Endothelial cell of umbilical vein (primary cell): ENCODE measurements at regions not wholly inside any gene's neighbourhood (a gene's known extent, or its start where the extent isn't known, plus 50 kb on each side); places are given as distances from the start of the nearest gene placed in this dataset.

Experiments used
- BruUV-seq: library from RNA; stranded (reverse); fragments of 400-500 nt; replicated peaks from 2 replicates; lab custom pipeline; 2021; lab: Mats Ljungman, UMichigan
- CTCF ChIA-PET: fragments of 300-600, 350-600 bp; sonication (Branson Sonifier 250); formaldehyde crosslinking; loops from one replicate; lab custom pipeline; 2021; ENCODE audit warnings: antibody characterized with exemption, inconsistent platforms; lab: Charles Lee
- POLR2A ChIA-PET: fragments of 300-600, 350-600 bp; sonication (Branson Sonifier 250); formaldehyde crosslinking; loops from one replicate; lab custom pipeline; 2021; ENCODE audit warnings: antibody characterized with exemption, inconsistent platforms; lab: Charles Lee
- DNase-seq: peaks from one replicate; pipeline ENCODE4 v3.0.0-alpha.2; 2011; ENCODE audit warnings: low read depth, low spot score
- FAIRE-seq: peaks from 2 replicates; lab custom pipeline; 2011; peaks lifted over from hg19 to GRCh38; lab: Jason Lieb, UNC
- H2AFZ ChIP-seq: 2 replicates; pipeline ENCODE4 v1.6.0; 2012; ENCODE audit warnings: low read depth, low read length, control low read depth, inconsistent platforms
- H3K27ac ChIP-seq: 2 replicates; pipeline ENCODE4 v1.5.1; 2011; ENCODE audit warnings: low read depth, mild to moderate bottlenecking, control low read depth, low read length, moderate library complexity; ENCODE audit not compliant: insufficient read depth
- H3K27me3 ChIP-seq, 2 experiments: 2 replicates each; pipeline versions ENCODE4 v1.6.0 to v1.6.1; 2011; ENCODE audit warnings: low read length in 2 of 2, mixed read lengths in 1 of 2; ENCODE audit not compliant: control insufficient read depth in 2 of 2, insufficient read depth in 2 of 2
- H3K36me3 ChIP-seq, 2 experiments: 2 replicates in 1 of 2; 3 replicates in 1 of 2; pipeline ENCODE4 v1.5.1; 2011; ENCODE audit warnings: low read length in 2 of 2, mild to moderate bottlenecking in 1 of 2, moderate library complexity in 1 of 2; ENCODE audit not compliant: control insufficient read depth in 2 of 2, insufficient read depth in 2 of 2; ENCODE audit errors: extremely low read depth in 1 of 2
- H3K4me1 ChIP-seq: 3 replicates; pipeline ENCODE4 v1.5.1; 2011; ENCODE audit warnings: mild to moderate bottlenecking, low read length; ENCODE audit not compliant: control insufficient read depth, insufficient read depth; ENCODE audit errors: extremely low read depth
- H3K4me2 ChIP-seq: 2 replicates; pipeline ENCODE4 v1.6.1; 2011; ENCODE audit warnings: low read length, control low read depth, mixed read lengths; ENCODE audit not compliant: insufficient read depth
- H3K4me3 ChIP-seq, 3 experiments: fragments of 200-600 bp in 1 of 3; sonication (generic), shearing (Covaris generic) in 1 of 3; replicated peaks in 1 of 3; 2 replicates each; pipeline ENCODE4 v1.5.1; 2011 to 2016; ENCODE audit warnings: control low read depth in 3 of 3, low read length in 3 of 3, mild to moderate bottlenecking in 2 of 3, inconsistent platforms in 1 of 3, low read depth in 1 of 3, moderate library complexity in 1 of 3; ENCODE audit not compliant: insufficient read depth in 1 of 3
- H3K79me2 ChIP-seq: 2 replicates; pipeline ENCODE4 v1.6.0; 2012; ENCODE audit warnings: low read length, inconsistent platforms; ENCODE audit not compliant: control insufficient read depth, insufficient read depth
- H3K9ac ChIP-seq: replicated peaks from 2 replicates; pipeline ENCODE3; 2011; ENCODE audit warnings: low read length, control low read depth; ENCODE audit not compliant: insufficient read depth; ENCODE audit errors: extremely low read depth
- H3K9me1 ChIP-seq: replicated peaks from 3 replicates; pipeline ENCODE4 v1.6.0; 2011; ENCODE audit warnings: mild to moderate bottlenecking, low read length; ENCODE audit not compliant: control insufficient read depth, insufficient read depth; ENCODE audit errors: extremely low read depth
- H3K9me3 ChIP-seq: replicated peaks from 2 replicates; pipeline ENCODE4 v1.5.1; 2012; ENCODE audit warnings: low read length, inconsistent platforms; ENCODE audit not compliant: control insufficient read depth, insufficient read depth
- H4K20me1 ChIP-seq: replicated peaks from 2 replicates; pipeline ENCODE3; 2011; ENCODE audit warnings: mild to moderate bottlenecking, low read length; ENCODE audit not compliant: control insufficient read depth, insufficient read depth; ENCODE audit errors: extremely low read depth
- CTCF ChIP-seq, 2 donors: IDR thresholded peaks; 1 replicate in 1 of 2; 2 replicates in 1 of 2; pipeline ENCODE4 v1.5.1; 2011; ENCODE audit warnings: low read length in 2 of 2, mild to moderate bottlenecking in 2 of 2, moderate library complexity in 2 of 2, control low read depth in 1 of 2, inconsistent platforms in 1 of 2, low read depth in 1 of 2; ENCODE audit not compliant: insufficient read depth in 1 of 2; ENCODE audit errors: extremely low read depth in 1 of 2
- EZH2 ChIP-seq: IDR thresholded peaks from 2 replicates; pipeline ENCODE4 v1.6.1; 2012; ENCODE audit warnings: borderline replicate concordance, low read depth, mild to moderate bottlenecking, moderate library complexity, low read length, inconsistent platforms; ENCODE audit not compliant: severe bottlenecking
- FOS ChIP-seq: IDR thresholded peaks from 2 replicates; pipeline ENCODE4 v1.6.1; 2011; ENCODE audit warnings: mild to moderate bottlenecking, low read length, moderate library complexity, borderline replicate concordance; ENCODE audit not compliant: insufficient read depth
- GATA2 ChIP-seq: IDR thresholded peaks from 2 replicates; pipeline ENCODE4 v1.7.0; 2011; ENCODE audit warnings: low read depth, mild to moderate bottlenecking, moderate library complexity, mixed read lengths, low read length; ENCODE audit not compliant: insufficient read length, insufficient read depth
- MAX ChIP-seq: IDR thresholded peaks from 2 replicates; pipeline ENCODE4 v1.6.1; 2011; ENCODE audit not compliant: insufficient read depth, insufficient read length
- MYC ChIP-seq: IDR thresholded peaks from one replicate; pipeline ENCODE4 v1.6.1; 2011; ENCODE audit warnings: mild to moderate bottlenecking, low read depth, low read length
- POLR2A ChIP-seq: IDR thresholded peaks from 2 replicates; pipeline ENCODE4 v1.6.1; 2012; ENCODE audit warnings: low read depth, mild to moderate bottlenecking, control low read depth, low read length
- POLR2AphosphoS5 ChIP-seq: IDR thresholded peaks from 2 replicates; pipeline ENCODE4 v1.6.1; 2012; ENCODE audit warnings: low read depth, mild to moderate bottlenecking, control low read depth, low read length, moderate library complexity; ENCODE audit not compliant: insufficient read depth
- dilution Hi-C: fragments of 300-500 bp; cut with MboI; formaldehyde crosslinking; loops from one replicate; pipeline ENCODE4 v1.15.0; 2019; ENCODE audit warnings: low sequenced_read_pairs; ENCODE audit not compliant: extremely low pct_ligation_motif_present
- intact Hi-C: fragments of 100-400 bp; cut with micrococcal nuclease; formaldehyde crosslinking; loops from one replicate; pipeline ENCODE4 v1.10.0; 2022

- Histone ChIP-seq H3K9me3 (no peaks in the 10 kb centered on the region), H3K4me1 (peaks cover 6% of the 10 kb centered on the region), H4K20me1 (no peaks in the 10 kb centered on the region), H3K36me3 (no peaks in the 10 kb centered on the region), H2AFZ (peak overlapping the region; percentile 71), H3K9me1 (no peaks in the 10 kb centered on the region), H3K27ac (no peak overlapping the region), H3K9ac (no peak overlapping the region), H3K79me2 (no peaks in the 10 kb centered on the region), H3K4me3 (no peak overlapping the region), H3K4me2 (peak overlapping the region; percentile 51), H3K27me3 (no peaks in the 10 kb centered on the region)
- DNase-seq (peak; percentile 69), FAIRE-seq (no peak)
- no TSS peak for BruUV-seq
- ChIA-PET POLR2A (no interaction called here), CTCF (interaction anchor here (1.9 kb wide), 1 partner anchor 10 kb away, joined by 11 read pairs; no protein-coding TSS in a partner anchor)
- dilution Hi-C loops, result no loop called here
- TF ChIP-seq MAX, result no peak
- TF ChIP-seq FOS, result no peak
- peak; percentile 18 for TF ChIP-seq POLR2AphosphoS5
- TF ChIP-seq CTCF (IDR thresholded peaks at IDR 0.05; ENCODE audit: extremely low read depth in 1 of 2, insufficient read depth in 1 of 2, low read depth in 1 of 2, low read length in 2 of 2), result no peak
- no peak for TF ChIP-seq GATA2
- TF ChIP-seq MYC, result no peak
- TF ChIP-seq POLR2A, result no peak
- TF ChIP-seq EZH2, result no peak
- intact Hi-C loops, result no loop called here
These were observed 276.7 kb upstream of the MEOX2 start for GRCh38 chr7:15963206-15963605.
